CD4-positive, alpha-beta T cell (primary cell): ENCODE measurements at regions not wholly inside any gene's neighbourhood (a gene's known extent, or its start where the extent isn't known, plus 50 kb on each side); places are given as distances from the start of the nearest gene placed in this dataset.

ENCODE experiments used
- ATAC-seq: fragments of 200-7000 bp; cut with Tn5 transposase; one replicate; pipeline ENCODE4 v1.10.0; 2022; ENCODE audit warnings: mild to moderate bottlenecking; ENCODE audit not compliant: poor library complexity
- CTCF ChIA-PET: fragments of 350-600 bp; sonication (Branson Sonifier 250); formaldehyde crosslinking; loops from one replicate; lab custom pipeline; 2021; ENCODE audit warnings: antibody characterized with exemption, inconsistent platforms; lab: Charles Lee
- POLR2A ChIA-PET: fragments of 350-600 bp; sonication (Branson Sonifier 250); formaldehyde crosslinking; loops from one replicate; lab custom pipeline; 2021; ENCODE audit warnings: antibody characterized with exemption, inconsistent platforms; lab: Charles Lee
- DNase-seq, 14 experiments: peaks; one replicate each; pipeline ENCODE4 v3.0.0-alpha.2; 2013 to 2020; ENCODE audit warnings: mixed read lengths in 2 of 14
- H3K27ac ChIP-seq, 2 donors: one replicate each; pipeline versions ENCODE4 v1.5.1 to v1.7.0; 2013; ENCODE audit warnings: low read length in 2 of 2, low read depth in 1 of 2, mild to moderate bottlenecking in 1 of 2
- H3K27me3 ChIP-seq, 2 experiments: 1 replicate in 1 of 2; 2 replicates in 1 of 2; pipeline versions ENCODE4 v1.6.1 to v1.7.0; 2013; ENCODE audit warnings: low read length in 2 of 2, control low read depth in 1 of 2, mild to moderate bottlenecking in 1 of 2, moderate library complexity in 1 of 2; ENCODE audit not compliant: insufficient read depth in 2 of 2, control insufficient read depth in 1 of 2
- H3K36me3 ChIP-seq: one replicate; pipeline ENCODE4 v1.6.1; 2013; ENCODE audit warnings: low read length, control low read depth; ENCODE audit not compliant: insufficient read depth
- H3K4me1 ChIP-seq: one replicate; pipeline ENCODE4 v1.6.1; 2013; ENCODE audit warnings: low read length, control low read depth; ENCODE audit not compliant: insufficient read depth
- H3K4me3 ChIP-seq: one replicate; pipeline ENCODE4 v1.5.1; 2013; ENCODE audit warnings: mild to moderate bottlenecking, low read length, moderate library complexity
- H3K9me3 ChIP-seq, 2 experiments: 1 replicate in 1 of 2; 2 replicates in 1 of 2; pipeline versions ENCODE4 v1.6.1 to v1.7.0; 2013; ENCODE audit warnings: low read length in 2 of 2, mild to moderate bottlenecking in 2 of 2, control low read depth in 1 of 2, moderate library complexity in 1 of 2; ENCODE audit not compliant: control insufficient read depth in 1 of 2, insufficient read depth in 1 of 2
- H3K27ac Mint-ChIP-seq: one replicate; pipeline ENCODE4 v1.8.0; 2020; ENCODE audit warnings: mixed read lengths
- H3K27me3 Mint-ChIP-seq: one replicate; pipeline ENCODE4 v1.8.0; 2021; ENCODE audit warnings: mixed read lengths
- H3K36me3 Mint-ChIP-seq: one replicate; pipeline ENCODE4 v1.8.0; 2021; ENCODE audit warnings: low read depth, mixed read lengths
- H3K4me1 Mint-ChIP-seq: one replicate; pipeline ENCODE4 v1.8.0; 2021; ENCODE audit warnings: low read depth, mixed read lengths
- H3K4me3 Mint-ChIP-seq: one replicate; pipeline ENCODE4 v1.8.0; 2020; ENCODE audit warnings: mild to moderate bottlenecking, mixed read lengths
- H3K9me3 Mint-ChIP-seq: one replicate; pipeline ENCODE4 v1.8.0; 2020; ENCODE audit warnings: mixed read lengths
- CTCF ChIP-seq: fragments of 200-600 bp; IDR thresholded peaks from one replicate; pipeline ENCODE4 v1.8.0; 2022; ENCODE audit warnings: antibody characterized with exemption, mild to moderate bottlenecking
- intact Hi-C, 2 experiments: fragments of 100-400 bp; cut with DNase I in 1 of 2; cut with micrococcal nuclease in 1 of 2; formaldehyde crosslinking; loops; one replicate each; pipeline versions ENCODE4 v1.15.1 to v1.9.0; 2023 to 2025; cut with DNase I, micrococcal nuclease

- no peak for ATAC-seq
- CTCF ChIA-PET: no interaction called here
These were observed 455.1 kb upstream of the ZP4 start for GRCh38 chr1:238345837-238346236.

GRCh38 chr1:238343852-238344251 is 453.1 kb upstream of the ZP4 start:
- ChIA-PET CTCF (no interaction called here), POLR2A (no interaction called here)
- Histone ChIP-seq H3K4me1 (no peaks in the 10 kb centered on the region), H3K4me3 (no peak overlapping the region), H3K9me3 (peaks cover 0 to 8% of the 10 kb centered on the region in 2 experiments), H3K27ac (no peak overlapping the region), H3K36me3 (no peaks in the 10 kb centered on the region), H3K27me3 (no peaks in the 10 kb centered on the region)
- H3K27me3 Mint-ChIP-seq: no peaks in the 10 kb centered on the region
- intact Hi-C loops: no loop called here
- H3K27ac Mint-ChIP-seq: no peak overlapping the region
- H3K36me3 Mint-ChIP-seq: no peaks in the 10 kb centered on the region
- TF ChIP-seq CTCF: no peak
- no peaks in the 10 kb centered on the region for H3K4me1 Mint-ChIP-seq
- ATAC-seq (no peak), DNase-seq (no peak)
- H3K4me3 Mint-ChIP-seq: no peak overlapping the region
- H3K9me3 Mint-ChIP-seq: peaks cover 4% of the 10 kb centered on the region

More at GRCh38 chr1:238345837-238346236, 455.1 kb upstream of the ZP4 start:
- Histone ChIP-seq H3K9me3 (peaks cover 0 to 8% of the 10 kb centered on the region in 2 experiments), H3K4me1 (no peaks in the 10 kb centered on the region), H3K4me3 (no peak overlapping the region), H3K27ac (no peak overlapping the region), H3K36me3 (no peaks in the 10 kb centered on the region), H3K27me3 (no peaks in the 10 kb centered on the region)
- POLR2A ChIA-PET: interaction anchor here (0.7 kb wide), 1 partner anchor 43 kb away, joined by 3 read pairs; no protein-coding TSS in a partner anchor
- no peak for TF ChIP-seq CTCF
- H3K27ac Mint-ChIP-seq: no peak overlapping the region
- no peaks in the 10 kb centered on the region for H3K27me3 Mint-ChIP-seq
- no peaks in the 10 kb centered on the region for H3K36me3 Mint-ChIP-seq
- H3K4me3 Mint-ChIP-seq: no peak overlapping the region
- peaks cover 4% of the 10 kb centered on the region for H3K9me3 Mint-ChIP-seq
- intact Hi-C loops: no loop called here
- no peaks in the 10 kb centered on the region for H3K4me1 Mint-ChIP-seq
- DNase-seq: no peak

- H3K4me3 ChIP-seq: no peak overlapping the region
- peaks cover 4% of the 10 kb centered on the region for H3K9me3 Mint-ChIP-seq
- ChIA-PET CTCF (no interaction called here), POLR2A (no interaction called here)
- no peaks in the 10 kb centered on the region for H3K4me1 Mint-ChIP-seq
- no peak overlapping the region for H3K27ac ChIP-seq
- TF ChIP-seq CTCF: no peak
- DNase-seq: no peak
- no peaks in the 10 kb centered on the region for H3K36me3 Mint-ChIP-seq
- H3K27me3 Mint-ChIP-seq: no peaks in the 10 kb centered on the region
- intact Hi-C loops: no loop called here
- no peak overlapping the region for H3K27ac Mint-ChIP-seq
- no peaks in the 10 kb centered on the region for H3K4me1 ChIP-seq
- H3K36me3 ChIP-seq: no peaks in the 10 kb centered on the region
- H3K9me3 ChIP-seq: peaks cover 0 to 8% of the 10 kb centered on the region in 2 experiments
- H3K4me3 Mint-ChIP-seq: no peak overlapping the region
- no peaks in the 10 kb centered on the region for H3K27me3 ChIP-seq
- ATAC-seq: no peak
These were observed 450.7 kb upstream of the ZP4 start for GRCh38 chr1:238341395-238341794.
